T-helper 1 cell treated with Interleukin-12 subunit alpha and Interleukin-12 subunit beta and Interleukin-4 antibody, amounts not matched to agents 30 μg/mL and 1 μg/mL, for 36 hours (primary cell): ENCODE measurements at regions not wholly inside any gene's neighbourhood (a gene's known extent, or its start where the extent isn't known, plus 50 kb on each side); places are given as distances from the start of the nearest gene placed in this dataset.
"Not testable (repeated sequence)": the region's sequence is repeated elsewhere in the genome, so short reads cannot be mapped to it uniquely, and the experiment has no call there.

Source experiments
- H3K27ac Mint-ChIP-seq: one replicate; pipeline ENCODE4 v1.8.0; 2021; ENCODE audit warnings: mild to moderate bottlenecking, mixed read lengths
- H3K27me3 Mint-ChIP-seq: one replicate; pipeline ENCODE4 v1.8.0; 2021; ENCODE audit warnings: low read depth, mixed read lengths
- H3K36me3 Mint-ChIP-seq: one replicate; pipeline ENCODE4 v1.8.0; 2021; ENCODE audit warnings: low read depth, mixed read lengths
- H3K4me1 Mint-ChIP-seq: one replicate; pipeline ENCODE4 v1.8.0; 2021; ENCODE audit warnings: low read depth, mixed read lengths
- H3K4me3 Mint-ChIP-seq: one replicate; pipeline ENCODE4 v1.8.0; 2021; ENCODE audit warnings: mild to moderate bottlenecking, moderate library complexity, mixed read lengths
- H3K9me3 Mint-ChIP-seq: one replicate; pipeline ENCODE4 v1.8.0; 2021; ENCODE audit warnings: mixed read lengths

DNA sequence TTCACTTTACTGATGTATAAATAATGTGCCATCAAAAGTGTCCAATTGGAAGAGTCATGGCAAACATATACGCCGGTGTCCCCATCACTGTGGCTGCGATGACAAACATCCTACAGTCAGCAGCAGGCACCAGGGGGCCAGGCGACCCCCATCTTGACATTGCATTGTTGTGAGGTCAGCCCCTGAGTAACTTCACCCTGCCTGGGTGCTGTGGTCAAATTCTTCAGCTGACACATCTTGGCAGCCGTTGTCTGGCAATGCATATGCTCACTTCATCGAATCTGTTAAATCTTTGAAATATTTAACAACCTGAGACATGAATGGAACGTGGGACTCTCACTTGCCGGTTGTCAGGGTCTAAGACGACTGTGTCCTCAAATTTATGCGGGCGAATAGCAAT, 430.9 kb downstream of the BRD1 start:
- Mint-ChIP-seq H3K4me3 (no peak overlapping the region), H3K4me1 (no peaks in the 10 kb centered on the region), H3K27ac (no peak overlapping the region), H3K36me3 (no peaks in the 10 kb centered on the region), H3K9me3 (peaks cover 18% of the 10 kb centered on the region), H3K27me3 (no peaks in the 10 kb centered on the region)

DNA sequence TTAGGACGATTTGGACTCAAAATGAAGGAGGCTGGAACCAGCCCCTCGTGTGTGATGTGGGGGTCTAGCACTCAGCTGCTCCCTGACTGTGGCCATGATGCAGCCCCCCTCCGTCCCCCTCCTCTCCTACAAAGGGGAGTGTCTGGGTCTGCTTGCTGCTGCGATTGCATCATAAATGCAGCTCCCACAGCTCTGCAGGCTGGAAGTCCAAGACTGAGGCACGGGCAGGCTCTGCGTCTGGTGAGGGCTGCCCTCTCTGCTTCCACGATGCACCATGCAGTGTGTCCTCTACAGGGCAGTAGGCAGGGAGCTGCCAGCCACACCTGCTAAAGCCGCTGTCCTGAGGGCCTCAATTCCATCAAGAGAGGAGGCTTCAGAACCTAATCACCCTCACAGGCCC, 432.1 kb downstream of the BRD1 start:
- H3K27ac Mint-ChIP-seq, result no peak overlapping the region
- H3K27me3 Mint-ChIP-seq, result no peaks in the 10 kb centered on the region
- no peaks in the 10 kb centered on the region for H3K4me1 Mint-ChIP-seq
- no peak overlapping the region for H3K4me3 Mint-ChIP-seq
- H3K9me3 Mint-ChIP-seq, result peaks cover 19% of the 10 kb centered on the region
- no peaks in the 10 kb centered on the region for H3K36me3 Mint-ChIP-seq

DNA sequence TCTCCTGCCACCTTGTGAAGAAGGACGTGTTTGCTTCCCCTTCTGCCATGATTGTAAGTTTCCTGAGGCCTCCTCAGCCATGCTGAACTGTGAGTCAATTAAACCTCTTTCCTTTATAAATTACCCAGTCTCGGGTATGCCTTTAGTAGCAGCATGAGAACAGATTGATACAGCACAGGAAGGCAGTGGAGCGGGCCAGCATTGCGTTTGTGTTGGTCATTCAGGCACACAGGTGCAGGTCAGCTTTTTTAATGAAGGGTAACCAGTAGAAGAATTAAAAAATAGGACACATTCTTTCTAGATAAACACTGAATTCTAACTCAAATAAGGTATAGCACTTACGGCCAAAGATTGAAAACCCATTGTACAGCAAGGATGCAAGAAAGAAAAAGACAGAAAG, 432.6 kb downstream of the BRD1 start:
- peaks cover 24% of the 10 kb centered on the region for H3K9me3 Mint-ChIP-seq
- H3K27ac Mint-ChIP-seq, H3K27me3 Mint-ChIP-seq, H3K36me3 Mint-ChIP-seq, H3K4me3 Mint-ChIP-seq, H3K4me1 Mint-ChIP-seq: not testable (repeated sequence)

DNA sequence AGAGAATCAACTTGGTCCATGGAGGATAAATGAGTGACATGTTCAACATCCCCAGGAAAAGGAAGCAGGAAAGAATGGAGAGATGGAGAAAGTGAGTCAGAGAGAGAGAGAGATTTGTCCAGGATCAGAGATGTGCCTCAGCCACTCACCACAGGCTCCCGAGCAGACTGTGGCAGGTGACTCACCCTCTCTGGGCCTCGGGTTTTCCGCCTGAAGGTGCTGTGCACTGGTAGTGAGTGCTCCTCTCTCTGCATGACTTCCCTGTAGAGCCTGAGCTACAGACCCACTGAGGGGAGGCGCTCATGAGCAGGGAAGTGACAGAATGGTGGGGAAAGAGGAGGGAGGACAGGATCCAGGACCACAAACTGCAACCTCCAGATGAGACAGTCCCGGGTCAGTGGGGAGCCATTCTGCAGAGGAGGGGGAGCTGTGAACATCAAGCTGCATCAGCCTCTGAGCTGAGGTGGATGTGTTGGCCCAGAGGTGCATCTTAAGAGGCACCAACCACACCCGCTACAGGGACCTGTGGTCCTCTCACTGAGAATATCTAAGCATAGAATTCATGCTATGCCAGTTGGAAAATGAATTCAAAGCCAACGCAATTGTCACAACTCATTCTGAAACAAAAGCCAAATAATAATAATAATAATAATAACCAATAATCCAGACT, 433.4 kb downstream of the BRD1 start:
- no peak overlapping the region for H3K4me3 Mint-ChIP-seq

DNA sequence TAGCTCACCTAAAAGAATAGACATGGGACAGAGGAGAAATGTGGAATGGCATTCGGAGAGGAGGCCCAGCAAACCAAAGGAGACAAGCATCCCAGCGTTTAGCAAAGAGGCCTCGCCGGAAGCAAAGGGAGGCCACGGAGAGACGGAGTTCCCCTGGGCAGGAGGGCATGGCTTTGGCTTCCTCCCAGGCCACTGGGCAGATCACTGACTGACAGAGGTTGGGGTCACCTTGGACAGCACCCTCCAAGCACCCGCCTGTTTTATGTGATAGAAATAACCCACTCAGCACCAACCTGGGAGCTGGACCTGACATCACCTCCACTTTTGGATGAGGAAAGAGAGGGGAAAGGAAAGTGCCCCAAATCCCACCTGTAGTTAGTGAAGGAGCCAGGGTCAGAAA, 434.1 kb downstream of the BRD1 start:
- no peak overlapping the region for H3K4me3 Mint-ChIP-seq

More for the DNA sequence above, 433.4 kb downstream of the BRD1 start:
- Mint-ChIP-seq H3K27ac (no peak overlapping the region), H3K36me3 (no peaks in the 10 kb centered on the region), H3K9me3 (peaks cover 24% of the 10 kb centered on the region), H3K4me1 (no peaks in the 10 kb centered on the region), H3K27me3 (no peaks in the 10 kb centered on the region)

DNA sequence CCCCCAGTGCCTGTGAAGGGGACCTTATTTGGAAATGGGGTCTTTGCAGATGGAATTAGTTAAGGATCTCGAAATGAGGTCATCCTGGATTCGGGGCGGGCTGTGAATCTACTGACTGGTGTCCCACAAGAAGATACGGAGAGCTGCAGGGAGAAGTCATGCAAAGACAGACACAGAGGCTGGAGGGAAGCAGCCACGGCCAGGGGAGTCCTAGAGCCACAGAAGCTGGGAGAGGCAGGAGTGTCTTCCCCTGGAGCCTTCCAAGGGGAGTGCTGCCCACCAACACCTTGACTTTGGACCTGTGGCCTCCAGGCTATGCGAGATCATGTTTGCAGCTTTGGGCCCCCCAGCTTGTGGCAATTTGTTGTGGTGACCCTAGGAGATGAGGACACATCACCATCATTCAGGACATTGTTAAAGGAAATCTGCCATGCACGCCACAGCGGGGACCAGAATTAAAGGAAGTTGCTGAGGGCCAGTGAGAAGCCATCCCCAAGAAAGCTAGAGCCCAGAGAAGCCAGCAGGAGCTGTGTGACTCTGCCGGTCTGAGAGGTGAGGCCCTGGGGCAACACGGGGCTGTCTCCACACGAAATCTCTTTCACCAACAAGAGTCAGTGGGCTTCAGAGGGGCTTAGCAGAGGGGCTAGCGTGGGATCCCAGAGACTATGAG, 434.7 kb downstream of the BRD1 start:
- peaks cover 24% of the 10 kb centered on the region for H3K9me3 Mint-ChIP-seq
- H3K4me1 Mint-ChIP-seq, result no peaks in the 10 kb centered on the region
- no peak overlapping the region for H3K4me3 Mint-ChIP-seq
- no peak overlapping the region for H3K27ac Mint-ChIP-seq
- H3K36me3 Mint-ChIP-seq, result no peaks in the 10 kb centered on the region
- no peaks in the 10 kb centered on the region for H3K27me3 Mint-ChIP-seq

More for the DNA sequence above, 434.1 kb downstream of the BRD1 start:
- H3K36me3 Mint-ChIP-seq, result no peaks in the 10 kb centered on the region
- peaks cover 24% of the 10 kb centered on the region for H3K9me3 Mint-ChIP-seq
- no peak overlapping the region for H3K27ac Mint-ChIP-seq
- no peaks in the 10 kb centered on the region for H3K4me1 Mint-ChIP-seq
- no peaks in the 10 kb centered on the region for H3K27me3 Mint-ChIP-seq

DNA sequence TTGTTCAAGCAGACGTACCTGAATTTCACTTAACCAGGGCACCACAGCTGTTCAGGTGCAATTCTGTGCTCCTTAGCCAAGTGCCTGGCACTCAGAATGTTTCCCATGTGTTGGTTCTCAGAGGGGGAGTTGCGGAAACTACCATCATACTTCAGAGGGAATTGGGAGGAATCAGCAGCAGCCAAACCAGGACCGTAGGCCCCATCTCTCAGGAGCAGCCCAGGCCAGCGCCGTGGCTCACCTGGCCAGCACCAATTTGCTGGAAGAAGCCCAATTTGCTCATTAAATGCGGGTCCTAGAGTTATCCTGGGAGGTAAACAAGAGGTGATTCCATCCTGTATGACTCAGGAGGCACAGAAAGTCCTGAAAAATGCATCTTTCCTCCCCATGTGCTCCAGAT, 435.4 kb downstream of the BRD1 start:
- no peaks in the 10 kb centered on the region for H3K36me3 Mint-ChIP-seq
- H3K4me3 Mint-ChIP-seq, result no peak overlapping the region
- H3K9me3 Mint-ChIP-seq, result peaks cover 24% of the 10 kb centered on the region
- no peaks in the 10 kb centered on the region for H3K4me1 Mint-ChIP-seq
- no peak overlapping the region for H3K27ac Mint-ChIP-seq
- H3K27me3 Mint-ChIP-seq, result no peaks in the 10 kb centered on the region

DNA sequence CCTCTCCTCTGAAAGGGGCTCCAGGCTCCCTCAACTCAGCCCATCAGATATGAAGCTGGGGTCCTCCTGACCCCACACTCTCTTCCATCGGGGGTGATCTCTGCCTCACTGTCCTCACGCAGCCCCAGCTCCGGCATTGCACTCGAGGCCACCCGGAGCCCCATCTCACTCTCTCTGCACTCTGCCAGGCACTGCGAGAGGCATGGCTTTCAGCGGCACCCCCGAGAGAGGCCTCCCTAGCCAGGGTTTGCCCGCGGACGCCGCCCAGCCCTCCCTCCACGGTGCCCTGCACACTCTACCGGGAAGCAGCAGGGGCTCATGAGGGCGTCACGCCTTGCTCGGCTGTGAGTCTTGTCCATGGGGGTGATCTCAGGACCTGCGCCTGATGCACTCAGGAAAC, 436.2 kb downstream of the BRD1 start:
- Mint-ChIP-seq H3K4me1 (no peaks in the 10 kb centered on the region), H3K9me3 (peaks cover 24% of the 10 kb centered on the region), H3K4me3 (no peak overlapping the region), H3K27ac (no peak overlapping the region), H3K36me3 (no peaks in the 10 kb centered on the region), H3K27me3 (no peaks in the 10 kb centered on the region)

DNA sequence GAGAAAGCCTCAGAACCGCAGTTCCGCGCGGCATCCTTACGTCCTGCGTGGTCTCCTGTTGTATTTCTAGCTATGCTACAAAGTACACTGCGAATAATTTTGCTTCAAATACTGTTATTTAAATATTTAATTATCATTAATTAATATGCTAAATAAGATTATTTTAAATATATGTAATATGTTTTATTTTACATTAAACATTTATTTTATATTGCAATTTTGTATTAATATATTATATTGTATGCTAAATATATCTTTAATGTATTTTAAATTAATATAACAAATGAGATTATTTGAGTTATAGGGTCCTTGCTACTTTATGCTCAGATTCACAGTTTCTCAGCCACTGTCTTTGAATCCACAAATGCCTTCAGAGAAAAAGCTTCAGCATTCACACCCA, 436.7 kb downstream of the BRD1 start:
- Mint-ChIP-seq H3K9me3 (peaks cover 24% of the 10 kb centered on the region), H3K27ac (no peak overlapping the region), H3K4me1 (no peaks in the 10 kb centered on the region), H3K27me3 (no peaks in the 10 kb centered on the region), H3K4me3 (no peak overlapping the region), H3K36me3 (no peaks in the 10 kb centered on the region)

DNA sequence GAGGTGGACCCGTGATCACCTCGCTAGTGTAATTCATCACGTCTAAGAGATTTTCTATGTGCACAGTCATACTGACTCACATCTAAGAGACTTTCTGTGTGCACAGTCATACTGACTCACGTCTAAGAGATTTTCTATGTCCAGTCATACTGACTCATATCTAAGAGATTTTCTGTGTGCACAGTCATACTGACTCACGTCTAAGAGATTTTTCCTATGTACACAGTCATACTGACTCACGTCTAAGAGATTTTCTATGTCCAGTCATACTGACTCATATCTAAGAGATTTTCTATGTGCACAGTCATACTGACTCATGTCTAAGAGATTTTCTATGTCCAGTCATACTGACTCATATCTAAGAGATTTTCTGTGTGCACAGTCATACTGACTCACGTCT, 443.8 kb downstream of the BRD1 start:
- not testable (repeated sequence) for H3K9me3 Mint-ChIP-seq, H3K4me3 Mint-ChIP-seq, H3K27ac Mint-ChIP-seq, H3K4me1 Mint-ChIP-seq, H3K36me3 Mint-ChIP-seq, H3K27me3 Mint-ChIP-seq

DNA sequence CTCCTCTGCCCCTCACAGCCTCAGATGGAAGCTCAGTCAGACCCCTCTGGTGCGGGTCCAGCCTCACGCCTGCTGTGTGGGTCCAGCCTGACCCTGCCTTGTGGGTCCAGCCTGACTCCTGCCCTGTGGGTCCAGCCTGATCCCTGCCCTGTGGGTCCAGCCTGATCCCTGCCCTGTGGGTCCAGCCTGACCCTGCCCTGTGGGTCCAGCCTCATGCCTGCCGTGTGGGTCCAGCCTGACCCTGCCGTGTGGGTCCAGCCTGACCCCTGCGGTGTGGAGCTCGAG, 445.3 kb downstream of the BRD1 start:
- Mint-ChIP-seq H3K9me3 (no peaks in the 10 kb centered on the region), H3K4me1 (no peaks in the 10 kb centered on the region), H3K4me3 (no peak overlapping the region), H3K27me3 (no peaks in the 10 kb centered on the region), H3K36me3 (no peaks in the 10 kb centered on the region), H3K27ac (no peak overlapping the region)

DNA sequence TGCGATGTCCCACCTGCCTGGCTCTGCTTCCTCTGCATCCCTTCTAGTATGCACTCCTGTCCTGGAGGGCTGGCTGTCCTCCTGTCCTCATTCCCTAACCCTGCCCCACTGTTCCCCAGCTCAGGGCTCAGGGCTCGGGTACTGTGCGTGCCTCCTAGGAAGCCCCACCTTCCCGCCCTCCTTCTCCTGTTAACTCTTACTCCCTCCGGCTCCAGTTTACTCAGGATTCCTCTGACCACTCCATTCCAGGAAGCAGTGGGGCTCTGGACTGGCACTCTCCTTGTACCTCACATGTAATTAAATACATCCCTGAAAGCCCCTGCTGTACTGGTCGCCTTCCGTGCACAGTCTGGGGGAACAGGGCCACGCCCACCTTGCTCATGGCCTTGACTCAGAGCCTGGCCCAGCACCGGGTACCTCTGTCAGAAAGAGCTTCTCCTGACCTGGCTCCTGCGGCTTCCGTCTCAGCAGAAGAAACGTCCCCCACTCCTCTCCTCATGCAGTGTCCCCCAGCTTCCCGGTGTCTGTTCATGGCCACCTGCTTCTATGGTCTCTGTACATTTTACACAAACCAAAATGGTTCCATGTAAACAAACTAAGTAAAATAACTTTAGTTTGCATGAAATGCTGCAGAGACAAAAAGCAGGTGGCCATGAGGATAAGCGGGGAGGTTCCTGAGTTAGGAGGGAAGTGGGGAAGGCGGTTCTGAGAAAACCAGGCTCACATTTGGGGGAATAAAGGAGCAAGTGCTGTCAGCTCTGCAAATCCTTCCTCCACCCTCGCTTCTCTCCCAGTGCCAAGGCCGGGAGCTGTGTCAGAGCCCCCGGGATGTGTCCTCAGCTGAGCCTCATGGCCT, 445.9 kb downstream of the BRD1 start:
- Mint-ChIP-seq H3K4me3 (no peak overlapping the region), H3K9me3 (no peaks in the 10 kb centered on the region), H3K36me3 (no peaks in the 10 kb centered on the region), H3K4me1 (no peaks in the 10 kb centered on the region), H3K27me3 (no peaks in the 10 kb centered on the region), H3K27ac (no peak overlapping the region)

DNA sequence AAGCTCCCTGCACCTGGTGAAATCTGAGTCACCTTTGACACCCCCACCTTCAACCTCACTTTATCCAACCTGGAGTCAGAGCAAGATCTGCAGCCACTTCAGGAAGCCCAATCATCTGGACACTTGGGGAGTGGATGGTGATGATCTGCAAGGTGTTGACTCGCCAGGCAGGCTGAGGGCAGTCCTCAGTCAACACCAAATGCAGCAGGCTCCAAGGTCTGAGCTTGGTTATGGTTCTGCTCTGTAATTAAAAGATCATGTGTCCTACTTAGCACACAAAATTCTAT, 446.9 kb downstream of the BRD1 start:
- H3K9me3 Mint-ChIP-seq, result no peaks in the 10 kb centered on the region
- no peak overlapping the region for H3K27ac Mint-ChIP-seq
- H3K27me3 Mint-ChIP-seq, result no peaks in the 10 kb centered on the region
- H3K4me1 Mint-ChIP-seq, result no peaks in the 10 kb centered on the region
- no peak overlapping the region for H3K4me3 Mint-ChIP-seq
- no peaks in the 10 kb centered on the region for H3K36me3 Mint-ChIP-seq

DNA sequence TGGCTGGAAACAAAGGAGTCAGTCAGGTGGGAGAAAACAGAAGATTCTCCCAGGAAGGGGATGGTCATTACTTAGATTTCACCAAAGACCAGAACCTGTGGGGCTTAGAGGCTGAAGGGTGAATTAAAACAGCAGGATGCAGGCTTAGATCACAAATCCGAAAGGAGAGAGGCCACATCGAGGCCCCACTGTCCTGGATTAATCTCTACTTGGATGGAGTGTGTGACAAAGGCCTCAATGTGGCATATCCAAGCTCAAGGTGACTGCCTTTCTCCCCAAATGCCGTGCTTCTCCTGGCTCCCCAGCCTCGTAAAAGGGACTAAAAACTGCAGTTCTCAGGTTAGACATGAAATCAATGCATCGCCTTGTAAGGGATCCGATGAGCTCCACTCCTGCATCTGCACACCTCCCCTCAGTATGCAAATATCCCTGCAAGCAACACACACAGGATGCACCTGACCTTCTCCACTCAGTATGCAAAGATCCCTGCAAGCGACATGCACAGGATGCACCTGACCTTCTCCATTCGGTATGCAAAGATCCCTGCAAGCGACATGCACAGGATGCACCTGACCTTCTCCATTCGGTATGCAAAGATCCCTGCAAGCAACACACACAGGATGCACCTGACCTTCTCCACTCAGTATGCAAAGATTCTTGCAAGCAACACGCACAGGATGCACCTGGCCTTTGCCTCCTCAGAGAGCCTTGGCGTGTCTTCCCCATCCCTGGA, 447.4 kb downstream of the BRD1 start:
- Mint-ChIP-seq H3K4me3 (no peak overlapping the region), H3K27ac (no peak overlapping the region), H3K9me3 (no peaks in the 10 kb centered on the region), H3K27me3 (no peaks in the 10 kb centered on the region), H3K4me1 (no peaks in the 10 kb centered on the region), H3K36me3 (no peaks in the 10 kb centered on the region)

DNA sequence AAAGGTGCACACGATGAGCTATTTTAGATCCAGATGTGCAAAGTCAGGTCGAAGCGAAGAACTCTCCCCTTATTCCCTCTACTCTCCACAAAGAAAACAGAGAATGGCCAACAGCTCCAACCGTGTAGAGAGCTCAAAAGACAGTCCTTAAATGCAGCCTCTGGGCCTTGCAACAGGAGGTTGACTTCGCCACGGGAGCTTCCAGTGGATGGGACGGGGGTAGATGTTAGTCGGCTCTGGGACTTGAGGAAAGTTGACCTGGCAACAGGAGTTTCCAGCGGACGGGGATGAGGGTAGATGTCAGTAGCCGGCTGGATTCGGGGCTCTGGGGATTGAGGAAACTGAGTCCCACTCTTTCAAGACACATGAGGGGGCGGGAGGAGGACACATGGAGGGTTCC, 450.4 kb downstream of the BRD1 start:
- Mint-ChIP-seq H3K27me3 (no peaks in the 10 kb centered on the region), H3K36me3 (no peaks in the 10 kb centered on the region), H3K4me1 (no peaks in the 10 kb centered on the region), H3K27ac (no peak overlapping the region), H3K4me3 (no peak overlapping the region), H3K9me3 (no peaks in the 10 kb centered on the region)
